RWPE1 (cell line): ENCODE measurements at regions not wholly inside any gene's neighbourhood (a gene's known extent, or its start where the extent isn't known, plus 50 kb on each side); places are given as distances from the start of the nearest gene placed in this dataset.

Experiments used
- CTCF ChIA-PET: fragments of 350-600 bp; sonication (Branson Sonifier 250); formaldehyde crosslinking; extraction: SDS; loops from one replicate; lab custom pipeline; 2021; lab: Yijun Ruan, JAX
- POLR2A ChIA-PET: fragments of 400-600 bp; formaldehyde crosslinking; extraction: SDS; loops from one replicate; lab custom pipeline; 2020; ENCODE audit warnings: antibody characterized with exemption; ENCODE audit not compliant: low non-redundant PET; lab: Yijun Ruan, JAX
- DNase-seq: peaks from one replicate; pipeline ENCODE4 v3.0.0; 2012; ENCODE audit warnings: low spot score
- H3K27ac ChIP-seq: fragments of 450-650 bp; 2 replicates; pipeline ENCODE4 v1.5.1; 2017
- CTCF ChIP-seq: fragments of 450-650 bp; conservative IDR thresholded peaks from 2 replicates; pipeline ENCODE4 v1.5.1; 2017; ENCODE audit warnings: low read depth, mild to moderate bottlenecking

GRCh38 chr3:181432992-181433391, 278.7 kb upstream of the SOX2 start:
- POLR2A ChIA-PET, result no interaction called here

GRCh38 chr3:181431748-181432147, 280.0 kb upstream of the SOX2 start:
- no peak overlapping the region for H3K27ac ChIP-seq
- POLR2A ChIA-PET, result no interaction called here
- CTCF ChIA-PET, result interaction anchor here (0.6 kb wide), 1 partner anchor 14 kb away, joined by 3 read pairs; no protein-coding TSS in a partner anchor
- no peak for DNase-seq
- no peak for TF ChIP-seq CTCF

More at GRCh38 chr3:181432992-181433391, 278.7 kb upstream of the SOX2 start:
- H3K27ac ChIP-seq, result no peak overlapping the region
- no peak for TF ChIP-seq CTCF
- no peak for DNase-seq
- CTCF ChIA-PET, result no interaction called here

GRCh38 chr3:181425074-181425473, 286.7 kb upstream of the SOX2 start:
- ChIA-PET CTCF (interaction anchor here (0.6 to 0.9 kb wide), 2 partner anchors 20 to 75 kb away, joined by 3 to 5 read pairs; no protein-coding TSS in a partner anchor), POLR2A (no interaction called here)
- no peak for TF ChIP-seq CTCF
- DNase-seq, result no peak
- H3K27ac ChIP-seq, result no peak overlapping the region

- ChIA-PET POLR2A (no interaction called here), CTCF (interaction anchor here (0.6 kb wide), 2 partner anchors 13 to 290 kb away, joined by 3 read pairs; no protein-coding TSS in a partner anchor)
- TF ChIP-seq CTCF, result no peak
- H3K27ac ChIP-seq, result no peak overlapping the region
- DNase-seq, result no peak
Measured at GRCh38 chr3:181418233-181418632, 293.5 kb upstream of the SOX2 start.

- no peak overlapping the region for H3K27ac ChIP-seq
- TF ChIP-seq CTCF, result no peak
- POLR2A ChIA-PET, result no interaction called here
- CTCF ChIA-PET, result interaction anchor here (0.6 kb wide), 2 partner anchors 14 to 291 kb away, joined by 3 read pairs; no protein-coding TSS in a partner anchor
- DNase-seq, result peak; percentile 36
Measured at GRCh38 chr3:181417748-181418147, 294.0 kb upstream of the SOX2 start.

- ChIA-PET POLR2A (no interaction called here), CTCF (no interaction called here)
- no peak for TF ChIP-seq CTCF
Measured at GRCh38 chr3:181410870-181411269, 300.9 kb upstream of the SOX2 start.

More at GRCh38 chr3:181410870-181411269, 300.9 kb upstream of the SOX2 start:
- DNase-seq, result no peak
- H3K27ac ChIP-seq, result no peak overlapping the region
